HG02623 (cell line): ENCODE measurements at regions not wholly inside any gene's neighbourhood (a gene's known extent, or its start where the extent isn't known, plus 50 kb on each side); places are given as distances from the start of the nearest gene placed in this dataset.
"Not testable (repeated sequence)": the region's sequence is repeated elsewhere in the genome, so short reads cannot be mapped to it uniquely, and the experiment has no call there.

Experiments
- ATAC-seq: cut with Tn5 transposase; IDR thresholded peaks from one replicate; pipeline ENCODE4 v1.9.1; 2021; ENCODE audit warnings: moderate library complexity; ENCODE audit not compliant: unreplicated experiment

DNA sequence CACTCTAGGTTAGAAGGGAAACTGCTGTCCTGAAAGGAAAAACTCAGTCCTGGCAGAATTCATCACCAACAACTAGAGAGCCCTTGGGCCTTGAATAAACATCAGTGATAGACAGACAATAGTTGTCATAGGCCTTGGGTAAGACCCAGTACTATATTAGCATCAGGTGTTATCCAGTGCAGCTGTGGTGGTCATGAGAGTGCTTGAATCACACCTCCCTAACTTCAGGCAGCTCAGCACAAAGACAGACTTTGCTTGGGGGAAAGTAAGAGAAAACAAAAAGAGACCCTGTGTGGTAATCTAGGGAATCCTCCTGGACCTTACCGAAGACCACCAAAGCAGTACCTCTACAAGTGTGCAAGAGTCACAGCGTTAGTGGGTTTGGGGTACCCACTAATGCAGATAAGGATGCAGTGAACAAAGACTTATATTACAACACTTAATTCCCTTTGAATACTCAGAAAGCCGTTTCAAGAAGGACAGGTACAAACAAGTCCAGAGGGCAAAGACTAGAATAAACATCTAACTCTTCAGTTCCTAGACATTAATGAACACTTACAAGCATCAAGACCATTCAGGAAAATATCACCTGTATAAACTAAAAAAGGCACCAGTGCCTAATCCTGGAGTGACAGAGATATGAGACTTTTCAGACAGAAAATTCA is 332.3 kb upstream of the EPHA3 start:
- ATAC-seq: no peak

GRCh38 chr3:88779482-88779881 is 327.9 kb upstream of the EPHA3 start:
- ATAC-seq: no peak

DNA sequence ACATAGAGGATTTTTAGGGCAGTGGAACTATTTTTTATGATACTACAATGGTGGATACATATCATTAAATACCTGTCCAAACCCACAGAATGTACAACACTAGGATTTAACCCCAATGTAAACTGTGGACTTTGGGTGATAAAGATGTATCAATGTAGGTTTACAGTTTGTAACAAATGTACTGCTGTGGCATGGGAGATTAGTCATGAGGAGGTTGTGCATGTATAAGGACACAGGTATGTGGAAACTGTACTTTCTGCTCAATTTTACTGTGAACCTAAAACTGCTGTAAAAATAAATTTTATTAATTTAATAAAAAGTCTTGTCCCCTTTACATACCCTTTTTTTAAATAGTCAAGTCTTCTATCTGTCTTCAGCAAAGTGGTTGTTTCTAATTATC is 322.5 kb upstream of the EPHA3 start:
- no peak for ATAC-seq

- no peak for ATAC-seq
These were observed 321.6 kb upstream of the EPHA3 start for GRCh38 chr3:88785841-88786240.

DNA sequence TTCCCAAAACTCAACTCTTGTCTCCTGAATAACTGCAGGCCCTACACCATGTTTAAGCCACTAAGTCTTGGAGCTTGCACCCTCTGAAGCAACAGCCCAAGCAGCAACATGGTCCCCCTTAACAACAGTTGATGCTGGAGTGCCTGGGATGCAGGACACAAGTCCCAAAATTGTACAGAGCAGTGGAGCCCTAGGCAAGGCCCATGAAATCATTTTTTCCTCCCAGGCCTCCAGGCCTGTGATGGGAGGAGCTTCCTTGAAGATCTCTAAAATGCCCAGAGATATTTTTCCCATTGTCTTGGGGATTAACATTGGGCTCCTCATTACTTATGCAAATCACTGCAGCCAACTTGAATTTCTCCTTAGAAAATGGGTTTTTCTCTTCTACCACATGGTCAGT is 311.9 kb upstream of the EPHA3 start:
- no peak for ATAC-seq

GRCh38 chr3:88807491-88808105 is 299.8 kb upstream of the EPHA3 start:
- no peak for ATAC-seq

- ATAC-seq: no peak
These were observed 297.4 kb upstream of the EPHA3 start for GRCh38 chr3:88809993-88810392.

DNA sequence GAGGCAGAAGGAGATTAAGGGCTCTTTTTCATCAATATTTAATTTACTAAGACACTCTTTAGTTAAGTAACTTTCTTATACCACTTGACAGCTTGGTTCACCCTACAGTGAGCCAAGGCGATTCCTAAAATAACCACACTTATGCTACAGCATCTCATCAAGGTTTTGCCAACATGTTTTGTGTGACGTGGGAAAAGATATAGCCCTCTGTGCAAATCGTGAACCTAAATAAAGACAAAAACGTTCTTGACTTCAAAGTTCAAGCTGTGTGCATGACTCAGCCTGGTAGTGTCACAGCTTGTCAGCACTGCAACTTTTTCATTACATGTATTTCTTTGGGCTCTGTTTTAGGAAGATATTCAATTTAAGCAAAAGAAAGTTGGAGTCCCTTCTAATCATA is 297.0 kb upstream of the EPHA3 start:
- no peak for ATAC-seq

DNA sequence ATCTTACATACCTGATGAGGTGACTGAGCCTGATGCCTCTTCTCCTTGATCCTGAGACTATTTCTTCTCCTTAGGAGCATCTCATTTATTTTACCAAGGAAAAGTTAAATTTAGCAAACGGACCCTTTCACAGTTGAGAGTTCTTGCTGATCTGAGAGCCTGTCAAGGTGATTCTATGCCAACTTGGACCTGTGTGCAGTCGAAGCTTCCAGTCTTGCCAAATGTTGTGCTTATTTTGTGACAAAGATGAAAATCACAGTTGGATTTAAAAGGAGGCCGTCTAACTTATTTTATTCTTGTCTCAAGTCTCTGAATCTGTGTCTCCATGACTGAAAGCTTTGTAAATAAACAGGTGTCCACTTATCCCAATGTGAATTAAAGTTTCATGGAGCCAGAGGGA is 296.3 kb upstream of the EPHA3 start:
- no peak for ATAC-seq

DNA sequence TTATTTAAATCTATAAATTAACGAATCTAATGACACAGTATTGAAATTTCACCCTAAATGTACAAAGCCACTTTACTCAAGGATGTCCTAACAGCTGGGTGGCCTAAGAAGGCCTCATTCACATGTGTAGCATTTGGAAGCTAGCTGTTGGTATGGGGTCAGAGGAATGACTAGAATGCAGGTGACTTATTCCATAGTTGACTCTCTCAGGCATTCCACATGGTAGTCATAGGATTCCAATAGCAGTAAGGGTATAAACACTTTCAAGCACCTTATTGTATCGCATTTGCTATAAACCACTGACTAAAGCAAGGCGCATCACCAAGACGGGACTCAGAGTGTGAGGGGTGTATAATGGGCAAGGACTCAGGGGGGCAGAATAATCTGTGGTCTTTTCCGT is 294.8 kb upstream of the EPHA3 start:
- no peak for ATAC-seq

DNA sequence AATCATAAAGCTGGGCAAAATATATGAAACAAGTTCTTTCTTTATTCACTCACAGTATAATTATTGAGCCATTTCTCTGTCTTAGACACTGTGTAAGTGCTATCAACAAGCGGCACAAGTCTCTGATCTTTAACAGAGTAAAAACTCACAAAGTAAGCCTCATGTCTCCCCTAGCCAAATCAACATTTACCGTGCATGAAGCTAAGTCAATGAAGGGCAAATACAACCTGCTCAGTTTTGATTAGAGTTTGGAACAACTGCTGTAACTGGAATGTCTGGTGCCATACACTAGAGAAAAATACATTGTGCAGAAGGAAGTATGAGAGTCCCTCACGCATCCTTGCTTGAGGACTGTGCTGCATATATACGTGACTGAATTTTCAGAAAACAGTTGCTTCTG is 291.0 kb upstream of the EPHA3 start:
- no peak for ATAC-seq

DNA sequence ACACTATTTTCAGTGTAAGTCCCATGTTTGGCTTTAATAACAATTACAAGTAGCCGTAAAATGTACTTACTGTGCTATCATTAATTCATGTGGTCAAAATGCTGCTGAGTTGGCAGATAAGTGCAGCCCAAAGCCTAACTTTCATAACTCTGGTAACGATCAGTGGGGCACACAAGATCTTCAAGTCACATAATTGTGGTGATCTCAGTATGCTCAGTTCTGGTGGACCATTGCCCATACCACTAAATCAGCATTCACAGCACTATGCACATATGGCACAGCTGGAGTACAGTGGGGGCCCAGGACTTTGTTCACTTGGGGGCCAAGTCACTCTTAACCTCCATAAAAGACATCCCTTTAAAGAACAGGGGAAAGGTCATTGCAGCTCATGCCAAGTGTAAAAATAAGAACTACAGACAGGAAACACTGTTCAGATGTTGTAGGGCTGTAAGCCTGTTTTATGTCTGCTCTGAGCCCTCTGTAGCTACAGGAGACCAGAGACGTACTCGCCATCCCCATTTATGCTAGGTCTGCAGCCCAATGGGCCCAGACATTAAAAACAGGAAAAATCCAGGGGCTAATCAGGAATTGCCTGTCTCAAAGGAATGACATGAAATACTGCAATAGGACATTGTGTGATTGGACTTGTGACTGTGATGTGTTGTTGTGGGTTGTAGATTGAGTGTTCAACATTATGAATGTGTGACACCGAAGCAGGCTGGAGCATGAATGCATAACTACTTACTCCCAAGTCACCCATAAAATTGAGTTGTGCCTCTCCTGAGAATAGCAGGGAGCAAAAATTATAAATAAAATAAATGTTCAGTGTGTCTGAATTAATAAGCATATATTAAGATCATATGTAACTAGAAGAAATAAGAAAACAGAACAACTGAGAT is 282.5 kb upstream of the EPHA3 start:
- no peak for ATAC-seq

DNA sequence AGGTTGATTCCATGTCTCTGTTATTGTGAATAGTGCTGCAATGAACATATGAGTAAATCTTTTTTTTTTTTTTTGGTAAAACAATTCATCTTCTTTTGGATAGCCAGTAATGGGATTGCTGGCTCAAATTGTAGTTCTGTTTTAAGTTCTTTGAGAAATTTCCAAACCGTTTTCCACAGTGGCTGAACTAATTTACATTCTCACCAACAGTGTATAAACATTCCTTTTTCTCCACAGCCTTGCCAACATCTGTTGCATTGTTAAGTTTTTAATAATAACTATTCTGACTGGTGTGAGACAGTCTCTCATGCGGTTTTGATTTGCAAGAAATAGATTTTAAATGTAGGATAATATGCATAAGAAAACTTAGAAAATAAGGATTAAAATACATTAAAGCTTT is 279.0 kb upstream of the EPHA3 start:
- ATAC-seq: no peak

DNA sequence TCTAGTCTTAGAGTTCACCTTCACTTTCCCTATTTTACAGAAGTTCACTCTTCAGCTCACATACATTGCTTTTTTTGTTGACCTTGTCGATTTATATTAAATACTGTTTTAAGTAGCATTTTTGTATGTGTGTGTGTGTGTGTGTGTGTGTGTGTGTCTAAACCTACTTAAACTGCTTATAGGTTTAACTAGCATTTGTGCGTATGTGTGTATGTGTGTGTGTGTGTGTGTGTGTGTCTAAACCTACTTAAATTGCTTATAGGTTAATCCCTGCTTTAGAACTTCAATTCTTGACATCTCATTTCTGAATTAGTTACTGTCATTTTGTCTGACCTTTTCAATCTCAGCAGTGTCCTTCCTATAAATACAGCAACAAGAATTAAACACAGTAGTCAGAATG is 254.8 kb upstream of the EPHA3 start:
- ATAC-seq: no peak

- no peak for ATAC-seq
These were observed 244.2 kb upstream of the EPHA3 start for GRCh38 chr3:88863196-88863595.

DNA sequence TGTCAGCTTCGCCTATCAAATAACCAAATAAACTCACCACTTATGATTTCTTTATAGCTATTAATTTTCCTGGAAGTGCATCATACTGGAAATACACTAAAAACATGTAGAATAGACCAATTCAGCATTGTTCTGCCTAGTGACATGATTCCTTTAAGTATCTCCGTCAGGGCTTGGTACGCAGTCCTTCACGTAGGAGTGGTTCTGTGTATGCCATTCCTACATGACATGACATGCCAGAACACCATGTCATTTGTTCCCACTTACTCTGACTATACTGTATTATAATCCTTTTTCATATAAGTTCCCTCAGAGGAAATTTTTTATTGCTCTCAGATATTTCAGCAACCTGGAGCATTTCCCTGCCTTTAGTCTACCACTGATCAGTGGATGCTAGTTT is 230.7 kb upstream of the EPHA3 start:
- no peak for ATAC-seq

DNA sequence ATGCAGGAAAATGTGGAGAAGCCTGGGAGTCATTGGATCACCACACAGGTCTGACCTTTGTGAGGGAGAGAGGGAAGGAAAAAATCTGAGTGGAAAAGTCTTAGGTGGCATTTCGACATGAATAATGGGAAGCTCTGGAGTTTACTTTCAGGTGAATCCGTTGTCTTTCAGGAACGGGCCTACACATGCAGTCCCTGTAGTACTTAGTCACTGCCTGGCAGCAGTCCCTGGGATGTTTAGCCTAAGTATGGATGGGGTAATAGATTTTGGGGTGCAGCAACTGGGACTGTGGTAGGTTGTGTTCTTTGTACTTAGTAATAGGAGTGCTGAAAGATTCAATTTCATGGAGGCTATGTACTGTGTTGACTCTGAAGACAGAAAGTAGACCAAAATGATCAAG is 227.5 kb upstream of the EPHA3 start:
- ATAC-seq: no peak

DNA sequence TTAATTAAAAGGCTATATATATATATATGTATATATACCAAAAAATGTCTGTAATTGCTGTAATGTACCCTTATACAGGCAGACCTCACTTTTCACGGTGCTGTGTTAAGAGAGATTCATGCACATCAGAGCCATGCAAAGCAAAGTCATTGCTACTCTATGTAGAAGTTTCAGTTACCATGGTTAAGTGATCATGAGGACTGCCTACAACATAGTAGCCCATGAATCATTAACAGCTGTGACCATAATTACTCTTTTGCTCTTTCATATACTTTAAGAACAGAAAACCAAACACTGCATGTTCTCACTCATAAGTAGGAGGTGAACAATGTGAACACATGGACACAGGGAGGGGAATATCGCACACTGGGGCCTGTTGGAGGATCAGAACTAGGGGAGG is 225.3 kb upstream of the EPHA3 start:
- peak; percentile 94 for ATAC-seq

GRCh38 chr3:88886624-88887023 is 220.8 kb upstream of the EPHA3 start:
- ATAC-seq: not testable (repeated sequence)

DNA sequence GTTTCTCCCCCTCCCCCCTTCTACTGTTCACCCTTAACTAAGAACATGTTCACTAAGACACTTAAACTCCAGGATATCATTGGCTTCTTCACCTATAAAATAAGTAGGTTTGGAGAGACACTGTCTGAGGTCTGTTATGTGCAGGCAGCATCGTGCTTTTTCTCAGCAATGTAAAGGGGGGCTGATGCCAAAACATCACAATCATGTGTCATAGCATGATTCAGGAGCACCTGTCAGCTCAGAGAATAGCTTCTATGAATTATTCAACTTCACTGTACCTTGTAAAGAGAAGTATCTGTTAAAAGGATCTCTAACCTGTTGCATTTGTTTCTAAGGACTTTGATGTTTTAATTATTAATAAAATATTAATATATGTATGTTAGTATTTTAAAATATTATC is 211.4 kb upstream of the EPHA3 start:
- ATAC-seq: no peak

- ATAC-seq: no peak
These were observed 195.0 kb upstream of the EPHA3 start for GRCh38 chr3:88912294-88912877.

- ATAC-seq: no peak
These were observed 188.6 kb upstream of the EPHA3 start for GRCh38 chr3:88918841-88919240.
